ENCODE measurements at regions not wholly inside any gene's neighbourhood (a gene's known extent, or its start where the extent isn't known, plus 50 kb on each side); places are given as distances from the start of the nearest gene placed in this dataset.

GRCh38 chr5:5066276-5067186, 73.6 kb upstream of the ADAMTS16 start:
- DNase-seq: no peak

- no peak for DNase-seq
Measured at GRCh38 chr5:5069851-5070250, 70.3 kb upstream of the ADAMTS16 start.

- DNase-seq: no peak
Measured at GRCh38 chr5:5071554-5071953, 68.6 kb upstream of the ADAMTS16 start.

GRCh38 chr5:5077236-5077635, 62.9 kb upstream of the ADAMTS16 start:
- no peak for DNase-seq

GRCh38 chr5:5078009-5078897, 61.9 kb upstream of the ADAMTS16 start:
- no peak for DNase-seq

GRCh38 chr5:5079876-5080275, 60.3 kb upstream of the ADAMTS16 start:
- DNase-seq: no peak

DNA sequence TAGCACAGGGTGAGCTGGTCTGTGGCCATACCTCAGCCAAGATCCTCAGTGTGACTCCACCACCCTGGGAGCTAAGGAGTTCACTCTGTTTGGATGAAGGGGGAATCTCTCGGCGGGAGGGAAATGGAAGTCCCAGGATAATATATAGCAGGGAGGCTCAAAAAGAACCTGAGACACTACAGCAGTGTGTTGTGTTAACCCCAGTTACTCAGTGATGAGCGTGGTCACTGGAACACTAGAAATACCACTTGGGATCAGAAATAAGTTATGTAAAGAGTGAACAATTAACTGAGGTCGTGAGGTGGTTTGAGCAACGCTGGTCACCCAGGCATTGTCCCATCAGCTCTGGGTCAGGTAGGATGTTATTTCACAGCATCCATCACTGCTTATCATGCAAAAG, 59.3 kb upstream of the ADAMTS16 start:
- DNase-seq: no peak

GRCh38 chr5:5085381-5085780, 54.7 kb upstream of the ADAMTS16 start:
- no peak for DNase-seq

DNA sequence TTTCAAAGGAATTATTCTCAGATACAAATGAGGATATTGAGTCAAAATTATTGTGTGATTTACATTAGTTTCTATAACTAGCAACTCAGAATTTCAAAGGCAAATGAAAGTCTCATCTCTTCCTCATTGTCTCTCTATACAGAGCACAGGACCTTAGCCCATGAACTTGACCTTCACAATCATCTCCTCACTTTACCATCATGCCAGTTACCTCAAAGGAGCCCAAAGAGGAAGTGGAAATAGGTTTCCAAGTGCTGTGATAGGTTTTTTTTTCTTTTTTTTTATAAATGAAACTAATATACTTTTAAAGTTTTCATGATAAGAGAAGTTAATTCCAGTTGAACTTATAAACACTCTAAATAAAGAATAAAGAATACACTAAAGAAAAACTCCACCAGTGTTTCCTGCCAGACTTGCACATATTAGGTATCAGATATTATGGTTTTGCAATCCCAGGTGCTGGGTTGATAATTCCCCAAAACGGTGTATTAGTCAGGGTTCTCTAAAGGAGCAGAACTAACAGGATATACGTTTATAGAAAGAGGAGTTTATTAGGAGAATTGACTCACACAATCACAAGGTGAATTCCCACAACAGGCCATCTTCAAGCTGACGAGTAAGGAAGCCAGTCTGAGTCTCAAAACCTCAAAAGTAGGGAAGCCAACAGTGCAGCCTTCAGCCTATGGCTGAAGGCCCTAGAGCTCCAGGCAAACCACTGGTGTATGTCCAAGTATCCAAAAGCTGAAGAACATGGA, 50.1 kb upstream of the ADAMTS16 start:
- no peak for DNase-seq
